Peyer's patch (tissue), 4 donors: ENCODE measurements at regions not wholly inside any gene's neighbourhood (a gene's known extent, or its start where the extent isn't known, plus 50 kb on each side); places are given as distances from the start of the nearest gene placed in this dataset.

Experiments
- POLR2A ChIP-seq, 2 donors: fragments of 450-650 bp; IDR thresholded peaks; one replicate each; pipeline ENCODE4 v1.5.1; 2017; ENCODE audit warnings: antibody characterized with exemption in 2 of 2, mild to moderate bottlenecking in 2 of 2, moderate library complexity in 2 of 2
- TF ChIP-seq, protein P1 (sequence below), 6 experiments: fragments of 450-650 bp in 4 of 6; fragments of 200-600 bp in 2 of 6; sonication (generic) in 1 of 6; IDR thresholded peaks; one replicate each; pipeline ENCODE4 v1.5.1; 2017 to 2019; ENCODE audit warnings: antibody characterized with exemption in 6 of 6, mild to moderate bottlenecking in 3 of 6, moderate library complexity in 1 of 6

- TF ChIP-seq, protein P1, sequence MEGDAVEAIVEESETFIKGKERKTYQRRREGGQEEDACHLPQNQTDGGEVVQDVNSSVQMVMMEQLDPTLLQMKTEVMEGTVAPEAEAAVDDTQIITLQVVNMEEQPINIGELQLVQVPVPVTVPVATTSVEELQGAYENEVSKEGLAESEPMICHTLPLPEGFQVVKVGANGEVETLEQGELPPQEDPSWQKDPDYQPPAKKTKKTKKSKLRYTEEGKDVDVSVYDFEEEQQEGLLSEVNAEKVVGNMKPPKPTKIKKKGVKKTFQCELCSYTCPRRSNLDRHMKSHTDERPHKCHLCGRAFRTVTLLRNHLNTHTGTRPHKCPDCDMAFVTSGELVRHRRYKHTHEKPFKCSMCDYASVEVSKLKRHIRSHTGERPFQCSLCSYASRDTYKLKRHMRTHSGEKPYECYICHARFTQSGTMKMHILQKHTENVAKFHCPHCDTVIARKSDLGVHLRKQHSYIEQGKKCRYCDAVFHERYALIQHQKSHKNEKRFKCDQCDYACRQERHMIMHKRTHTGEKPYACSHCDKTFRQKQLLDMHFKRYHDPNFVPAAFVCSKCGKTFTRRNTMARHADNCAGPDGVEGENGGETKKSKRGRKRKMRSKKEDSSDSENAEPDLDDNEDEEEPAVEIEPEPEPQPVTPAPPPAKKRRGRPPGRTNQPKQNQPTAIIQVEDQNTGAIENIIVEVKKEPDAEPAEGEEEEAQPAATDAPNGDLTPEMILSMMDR (IDR thresholded peaks at IDR 0.05) = no peak
- TF ChIP-seq POLR2A (IDR thresholded peaks at IDR 0.05) = no peak
These were observed 243.4 kb upstream of the P2RY1 start for GRCh38 chr3:152591515-152591914.
